ENCODE measurements at regions not wholly inside any gene's neighbourhood (a gene's known extent, or its start where the extent isn't known, plus 50 kb on each side); places are given as distances from the start of the nearest gene placed in this dataset.

GRCh38 chr3:59688636-59689035 lies 638.8 kb upstream of the CFAP20DC start:
- intact Hi-C loops (cut with micrococcal nuclease; ENCODE audit: unreplicated experiment) (no loop called here), in situ Hi-C loops (cut with MboI) (no loop called here)
- no peak for ATAC-seq
- Histone ChIP-seq H2AFZ (ENCODE audit: control insufficient read depth, low read depth, low read length) (no peak overlapping the region), H3K4me3 (no peak overlapping the region), H3K79me2 (ENCODE audit: control insufficient read depth, insufficient read depth, low read length) (no peaks in the 10 kb centered on the region), H3K4me1 (ENCODE audit: control insufficient read depth, insufficient read depth, low read length) (no peaks in the 10 kb centered on the region), H3K9me3 (replicated peaks; ENCODE audit: control insufficient read depth, insufficient read depth, low read length) (no peaks in the 10 kb centered on the region), H4K20me1 (ENCODE audit: control insufficient read depth, insufficient read depth) (no peaks in the 10 kb centered on the region), H3K9ac (ENCODE audit: control insufficient read depth, insufficient read depth, low read length) (no peak overlapping the region), H3K4me2 (ENCODE audit: control insufficient read depth, insufficient read depth) (no peak overlapping the region), H3K36me3 (ENCODE audit: control insufficient read depth in 2 of 2, insufficient read depth in 2 of 2, low read length in 1 of 2) (no peaks in the 10 kb centered on the region), H3K27ac (ENCODE audit: control insufficient read depth, insufficient read depth) (no peak overlapping the region), H3K27me3 (replicated peaks in 1 of 2; ENCODE audit: control insufficient read depth in 2 of 2, insufficient read depth in 2 of 2, low read length in 1 of 2) (no peaks in the 10 kb centered on the region)
- no peak for FAIRE-seq
- SMC1A ChIA-PET (ENCODE audit: uncharacterized antibody, unreplicated experiment), result no interaction called here
- RAD21 ChIA-PET (ENCODE audit: unreplicated experiment), result no interaction called here
- no TSS peak for BruUV-seq (replicated peaks)
- CTCF ChIA-PET, result no interaction called here
- no peak for DNase-seq (ENCODE audit: low read depth, low spot score)
- WGBS (ENCODE audit: insufficient coverage, insufficient replicate concordance, low lambda C conversion rate, missing lambda C conversion rate), result 43% methylated on average over 2 of the region's 2 CpGs
- TF ChIP-seq REST (IDR thresholded peaks at IDR 0.05; ENCODE audit: low read depth, low read length) (no peak), LARP7 (IDR thresholded peaks at IDR 0.05) (no peak), RB1 (IDR thresholded peaks at IDR 0.05; ENCODE audit: borderline replicate concordance) (no peak), PAX8 (IDR thresholded peaks at IDR 0.05) (no peak)
- POLR2A ChIA-PET, result no interaction called here

GRCh38 chr3:59685432-59685831 lies 635.6 kb upstream of the CFAP20DC start:
- ATAC-seq (no peak), DNase-seq (ENCODE audit: low read depth, low spot score) (no peak), FAIRE-seq (no peak)
- Histone ChIP-seq H3K27ac (ENCODE audit: control insufficient read depth, insufficient read depth) (no peak overlapping the region), H4K20me1 (ENCODE audit: control insufficient read depth, insufficient read depth) (no peaks in the 10 kb centered on the region), H2AFZ (ENCODE audit: control insufficient read depth, low read depth, low read length) (no peak overlapping the region), H3K4me1 (ENCODE audit: control insufficient read depth, insufficient read depth, low read length) (no peaks in the 10 kb centered on the region), H3K4me2 (ENCODE audit: control insufficient read depth, insufficient read depth) (no peak overlapping the region), H3K27me3 (replicated peaks in 1 of 2; ENCODE audit: control insufficient read depth in 2 of 2, insufficient read depth in 2 of 2, low read length in 1 of 2) (no peaks in the 10 kb centered on the region), H3K9ac (ENCODE audit: control insufficient read depth, insufficient read depth, low read length) (no peak overlapping the region), H3K9me3 (replicated peaks; ENCODE audit: control insufficient read depth, insufficient read depth, low read length) (no peaks in the 10 kb centered on the region), H3K4me3 (no peak overlapping the region), H3K79me2 (ENCODE audit: control insufficient read depth, insufficient read depth, low read length) (no peaks in the 10 kb centered on the region), H3K36me3 (ENCODE audit: control insufficient read depth in 2 of 2, insufficient read depth in 2 of 2, low read length in 1 of 2) (no peaks in the 10 kb centered on the region)
- ChIA-PET CTCF (no interaction called here), SMC1A (ENCODE audit: uncharacterized antibody, unreplicated experiment) (no interaction called here), POLR2A (no interaction called here), RAD21 (ENCODE audit: unreplicated experiment) (no interaction called here)
- BruUV-seq (replicated peaks), result no TSS peak
- in situ Hi-C loops (cut with MboI), result no loop called here
- 48% methylated on average over 3 of the region's 3 CpGs for WGBS (ENCODE audit: insufficient coverage, insufficient replicate concordance, low lambda C conversion rate, missing lambda C conversion rate)
- intact Hi-C loops (cut with micrococcal nuclease; ENCODE audit: unreplicated experiment), result no loop called here
- TF ChIP-seq ZBED1 (IDR thresholded peaks at IDR 0.05; ENCODE audit: borderline replicate concordance) (no peak), FOS (IDR thresholded peaks at IDR 0.05; ENCODE audit: borderline replicate concordance, extremely low read depth, insufficient read length) (no peak), ZBTB11 (CRISPR knock-in tag; IDR thresholded peaks at IDR 0.05) (no peak), ZNF592 (IDR thresholded peaks at IDR 0.05) (no peak)
